ENCODE measurements at regions not wholly inside any gene's neighbourhood (a gene's known extent, or its start where the extent isn't known, plus 50 kb on each side); places are given as distances from the start of the nearest gene placed in this dataset.

GRCh38 chr22:23403152-23403719 lies 176.9 kb downstream of the IGLL1 start:
- Mint-ChIP-seq H3K27ac (no peak overlapping the region), H3K36me3 (no peaks in the 10 kb centered on the region)

GRCh38 chr22:23402275-23403151 lies 177.6 kb downstream of the IGLL1 start:
- peak; percentile 77 for DNase-seq
- Mint-ChIP-seq H3K4me3 (no peak overlapping the region), H3K9me3 (no peaks in the 10 kb centered on the region), H3K36me3 (no peaks in the 10 kb centered on the region), H3K27me3 (peaks cover 3% of the 10 kb centered on the region), H3K4me1 (no peaks in the 10 kb centered on the region), H3K27ac (no peak overlapping the region)

More at GRCh38 chr22:23403152-23403719, 176.9 kb downstream of the IGLL1 start:
- Mint-ChIP-seq H3K4me3 (no peak overlapping the region), H3K27me3 (peaks cover 3% of the 10 kb centered on the region), H3K9me3 (no peaks in the 10 kb centered on the region), H3K4me1 (no peaks in the 10 kb centered on the region)
- DNase-seq, result no peak

GRCh38 chr22:23401910-23402274 lies 178.2 kb downstream of the IGLL1 start:
- H3K9me3 Mint-ChIP-seq, result no peaks in the 10 kb centered on the region
- no peaks in the 10 kb centered on the region for H3K36me3 Mint-ChIP-seq
- no peak for DNase-seq
- peaks cover 3% of the 10 kb centered on the region for H3K27me3 Mint-ChIP-seq
- H3K4me1 Mint-ChIP-seq, result no peaks in the 10 kb centered on the region
- H3K4me3 Mint-ChIP-seq, result no peak overlapping the region
- H3K27ac Mint-ChIP-seq, result no peak overlapping the region

- Mint-ChIP-seq H3K27me3 (peaks cover 3% of the 10 kb centered on the region), H3K4me3 (no peak overlapping the region), H3K27ac (no peak overlapping the region), H3K4me1 (no peaks in the 10 kb centered on the region), H3K36me3 (no peaks in the 10 kb centered on the region), H3K9me3 (no peaks in the 10 kb centered on the region)
- DNase-seq, result no peak
Measured at GRCh38 chr22:23401111-23401909, 178.8 kb downstream of the IGLL1 start.

- DNase-seq, result no peak
- Mint-ChIP-seq H3K4me3 (no peak overlapping the region), H3K4me1 (no peaks in the 10 kb centered on the region)
Measured at GRCh38 chr22:23400286-23400981, 179.7 kb downstream of the IGLL1 start.

GRCh38 chr22:23399367-23400285 lies 180.5 kb downstream of the IGLL1 start:
- Mint-ChIP-seq H3K4me1 (no peaks in the 10 kb centered on the region), H3K4me3 (no peak overlapping the region), H3K36me3 (no peaks in the 10 kb centered on the region), H3K27ac (no peak overlapping the region), H3K27me3 (peaks cover 3% of the 10 kb centered on the region), H3K9me3 (no peaks in the 10 kb centered on the region)
- DNase-seq, result no peak

More at GRCh38 chr22:23400286-23400981, 179.7 kb downstream of the IGLL1 start:
- Mint-ChIP-seq H3K27me3 (peaks cover 3% of the 10 kb centered on the region), H3K36me3 (no peaks in the 10 kb centered on the region), H3K9me3 (no peaks in the 10 kb centered on the region), H3K27ac (no peak overlapping the region)

- Mint-ChIP-seq H3K9me3 (no peaks in the 10 kb centered on the region), H3K4me3 (no peak overlapping the region), H3K36me3 (no peaks in the 10 kb centered on the region), H3K4me1 (no peaks in the 10 kb centered on the region), H3K27me3 (no peaks in the 10 kb centered on the region), H3K27ac (no peak overlapping the region)
- no peak for DNase-seq
Measured at GRCh38 chr22:23398701-23399366, 181.3 kb downstream of the IGLL1 start.

GRCh38 chr22:23397613-23398567 lies 182.2 kb downstream of the IGLL1 start:
- no peak for DNase-seq
- H3K4me3 Mint-ChIP-seq, result no peak overlapping the region
- H3K27ac Mint-ChIP-seq, result no peak overlapping the region
- no peaks in the 10 kb centered on the region for H3K36me3 Mint-ChIP-seq
- H3K9me3 Mint-ChIP-seq, result no peaks in the 10 kb centered on the region
- H3K27me3 Mint-ChIP-seq, result no peaks in the 10 kb centered on the region
- no peaks in the 10 kb centered on the region for H3K4me1 Mint-ChIP-seq

- Mint-ChIP-seq H3K9me3 (no peaks in the 10 kb centered on the region), H3K27me3 (no peaks in the 10 kb centered on the region), H3K4me1 (no peaks in the 10 kb centered on the region), H3K27ac (no peak overlapping the region), H3K36me3 (no peaks in the 10 kb centered on the region), H3K4me3 (no peak overlapping the region)
- no peak for DNase-seq
Measured at GRCh38 chr22:23397008-23397612, 183.0 kb downstream of the IGLL1 start.

GRCh38 chr22:23396362-23397007 lies 183.6 kb downstream of the IGLL1 start:
- Mint-ChIP-seq H3K36me3 (no peaks in the 10 kb centered on the region), H3K27me3 (no peaks in the 10 kb centered on the region), H3K4me1 (no peaks in the 10 kb centered on the region), H3K9me3 (no peaks in the 10 kb centered on the region), H3K27ac (no peak overlapping the region), H3K4me3 (no peak overlapping the region)
- DNase-seq, result no peak

- Mint-ChIP-seq H3K27me3 (no peaks in the 10 kb centered on the region), H3K4me3 (no peak overlapping the region), H3K9me3 (no peaks in the 10 kb centered on the region), H3K27ac (no peak overlapping the region), H3K36me3 (no peaks in the 10 kb centered on the region), H3K4me1 (no peaks in the 10 kb centered on the region)
- no peak for DNase-seq
Measured at GRCh38 chr22:23395530-23396361, 184.3 kb downstream of the IGLL1 start.

Measured in activated naive CD8-positive, alpha-beta T cell treated with anti-CD3 and anti-CD28 coated beads for 36 hours (primary cell).